RWPE1 (cell line): ENCODE measurements at regions not wholly inside any gene's neighbourhood (a gene's known extent, or its start where the extent isn't known, plus 50 kb on each side); places are given as distances from the start of the nearest gene placed in this dataset.

Experiments used
- CTCF ChIA-PET: fragments of 350-600 bp; sonication (Branson Sonifier 250); formaldehyde crosslinking; extraction: SDS; loops from one replicate; lab custom pipeline; 2021; lab: Yijun Ruan, JAX
- POLR2A ChIA-PET: fragments of 400-600 bp; formaldehyde crosslinking; extraction: SDS; loops from one replicate; lab custom pipeline; 2020; ENCODE audit warnings: antibody characterized with exemption; ENCODE audit not compliant: low non-redundant PET; lab: Yijun Ruan, JAX
- DNase-seq: peaks from one replicate; pipeline ENCODE4 v3.0.0; 2012; ENCODE audit warnings: low spot score
- H3K27ac ChIP-seq: fragments of 450-650 bp; 2 replicates; pipeline ENCODE4 v1.5.1; 2017
- TF ChIP-seq, protein P1 (sequence below): fragments of 450-650 bp; conservative IDR thresholded peaks from 2 replicates; pipeline ENCODE4 v1.5.1; 2017; ENCODE audit warnings: low read depth, mild to moderate bottlenecking

DNA sequence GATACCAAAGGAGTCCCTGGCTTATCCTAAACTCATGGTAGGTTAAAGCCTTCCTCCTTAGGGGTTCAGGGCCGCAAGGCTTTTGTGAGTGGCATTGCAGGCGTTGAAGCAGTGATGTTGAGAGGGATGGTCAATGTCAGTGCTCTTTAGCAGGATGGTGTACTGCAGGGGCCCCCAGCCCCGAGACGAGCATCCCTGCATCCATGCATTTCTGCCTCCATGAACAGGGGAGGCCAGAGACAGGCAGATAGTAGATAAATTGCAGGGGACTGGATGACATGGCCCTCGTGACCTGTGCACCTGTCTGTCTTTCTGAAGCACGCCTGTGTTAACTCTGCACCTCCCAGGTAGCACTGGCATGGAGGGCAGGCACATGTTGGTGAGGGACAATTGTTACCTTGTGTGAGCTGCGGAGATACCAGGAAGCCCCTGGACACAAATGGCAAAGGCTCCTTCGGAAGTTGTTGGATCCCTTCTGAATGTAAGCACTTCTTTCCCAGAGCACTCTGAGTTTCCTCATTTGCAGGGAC is 133.5 kb downstream of the SNRPN start:
- ChIA-PET CTCF (interaction anchor here (0.6 kb wide), 1 partner anchor 65 kb away, joined by 3 read pairs; no protein-coding TSS in a partner anchor), POLR2A (no interaction called here)
- no peak for DNase-seq
- TF ChIP-seq, protein P1, sequence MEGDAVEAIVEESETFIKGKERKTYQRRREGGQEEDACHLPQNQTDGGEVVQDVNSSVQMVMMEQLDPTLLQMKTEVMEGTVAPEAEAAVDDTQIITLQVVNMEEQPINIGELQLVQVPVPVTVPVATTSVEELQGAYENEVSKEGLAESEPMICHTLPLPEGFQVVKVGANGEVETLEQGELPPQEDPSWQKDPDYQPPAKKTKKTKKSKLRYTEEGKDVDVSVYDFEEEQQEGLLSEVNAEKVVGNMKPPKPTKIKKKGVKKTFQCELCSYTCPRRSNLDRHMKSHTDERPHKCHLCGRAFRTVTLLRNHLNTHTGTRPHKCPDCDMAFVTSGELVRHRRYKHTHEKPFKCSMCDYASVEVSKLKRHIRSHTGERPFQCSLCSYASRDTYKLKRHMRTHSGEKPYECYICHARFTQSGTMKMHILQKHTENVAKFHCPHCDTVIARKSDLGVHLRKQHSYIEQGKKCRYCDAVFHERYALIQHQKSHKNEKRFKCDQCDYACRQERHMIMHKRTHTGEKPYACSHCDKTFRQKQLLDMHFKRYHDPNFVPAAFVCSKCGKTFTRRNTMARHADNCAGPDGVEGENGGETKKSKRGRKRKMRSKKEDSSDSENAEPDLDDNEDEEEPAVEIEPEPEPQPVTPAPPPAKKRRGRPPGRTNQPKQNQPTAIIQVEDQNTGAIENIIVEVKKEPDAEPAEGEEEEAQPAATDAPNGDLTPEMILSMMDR = no peak
- no peak overlapping the region for H3K27ac ChIP-seq

DNA sequence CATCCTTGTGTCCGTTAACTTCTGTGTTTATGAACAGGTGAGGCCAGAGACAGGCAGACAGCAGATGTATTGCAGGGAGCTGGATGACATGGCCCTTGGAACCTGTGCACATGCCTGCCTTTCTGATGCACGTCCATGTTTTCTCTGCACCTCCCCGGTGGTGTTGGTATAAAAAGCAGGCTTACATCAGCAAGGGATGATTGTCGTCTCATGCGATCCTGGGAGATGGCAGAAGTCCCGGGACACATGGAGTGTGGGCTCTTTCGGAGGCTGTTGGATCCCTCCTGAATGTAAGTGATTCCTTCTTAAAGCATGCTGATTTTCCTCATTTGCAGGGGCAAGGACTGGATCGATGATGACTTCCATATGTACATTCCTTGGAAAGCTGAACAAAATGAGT is 134.8 kb downstream of the SNRPN start:
- POLR2A ChIA-PET = no interaction called here
- TF ChIP-seq, protein P1 = no peak

DNA sequence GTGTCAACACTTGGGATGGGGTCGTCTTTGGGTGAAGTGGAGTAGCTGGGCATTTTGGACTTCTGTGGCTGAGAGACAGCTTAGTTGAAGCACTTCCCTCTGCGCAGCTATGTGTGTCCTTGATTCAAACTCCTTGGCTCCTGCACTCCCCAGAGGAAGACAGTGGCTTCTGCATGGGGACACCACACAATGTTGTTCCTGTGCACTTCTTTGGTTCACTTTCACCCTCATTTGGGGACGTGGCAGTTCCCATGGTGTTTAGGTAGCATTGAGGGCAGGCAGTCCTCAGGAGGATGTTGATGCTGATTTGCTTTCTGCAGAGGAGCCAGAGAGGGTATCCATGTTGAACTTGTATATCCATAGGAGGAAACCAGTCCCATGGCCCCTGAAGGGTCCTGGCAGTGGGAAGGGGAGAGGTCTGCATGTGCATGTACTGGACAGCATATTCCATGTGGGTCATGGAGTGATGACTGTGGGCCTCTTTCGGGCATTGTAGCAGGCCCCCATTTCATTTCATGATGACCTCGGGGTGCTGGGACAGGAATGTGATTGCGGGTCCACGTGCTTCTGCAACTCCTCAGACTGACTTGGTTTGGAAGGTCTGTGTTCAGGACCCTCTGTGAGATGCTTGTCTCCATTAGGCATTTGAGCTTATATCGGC is 135.4 kb downstream of the SNRPN start:
- TF ChIP-seq, protein P1 = no peak
- no peak overlapping the region for H3K27ac ChIP-seq
- ChIA-PET CTCF (no interaction called here), POLR2A (no interaction called here)
- no peak for DNase-seq

More for the DNA sequence above, 134.8 kb downstream of the SNRPN start:
- CTCF ChIA-PET = no interaction called here
- no peak for DNase-seq
- H3K27ac ChIP-seq = no peak overlapping the region

DNA sequence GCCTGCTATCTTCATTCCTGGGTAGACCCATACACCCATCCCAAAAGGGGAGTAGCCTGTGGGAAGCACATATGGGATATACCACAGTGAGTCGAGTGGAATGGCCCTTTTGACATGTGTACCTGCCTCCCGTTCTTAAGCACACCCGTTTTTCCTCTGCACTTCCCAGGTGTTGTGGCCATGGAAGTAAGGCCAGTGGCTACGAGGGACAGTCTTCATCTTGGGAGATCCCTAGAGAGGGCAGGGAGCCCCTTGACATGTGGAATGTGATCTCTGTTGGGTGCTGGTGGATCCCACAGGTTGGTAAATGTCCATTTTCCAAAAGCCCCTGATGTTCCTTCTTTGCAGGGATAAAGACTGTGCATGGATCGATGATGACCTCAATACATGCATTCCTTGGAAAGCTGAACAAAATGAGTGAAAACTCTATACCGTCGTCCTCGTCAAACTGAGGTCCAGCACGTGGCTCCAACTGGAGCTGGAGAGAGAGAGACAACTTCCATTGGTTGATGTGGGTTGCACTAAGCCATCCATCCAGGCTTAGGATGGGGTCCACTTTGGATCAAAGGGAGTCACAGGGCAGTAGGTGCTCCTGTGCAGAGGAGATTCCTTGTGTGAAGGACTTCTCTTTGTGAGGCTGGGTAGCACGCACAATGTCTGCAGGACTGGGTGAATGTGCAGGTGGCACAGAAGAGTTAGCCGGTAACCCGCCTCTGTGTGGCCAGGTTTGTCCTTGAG is 136.8 kb downstream of the SNRPN start:
- TF ChIP-seq, protein P1 = no peak
- no peak overlapping the region for H3K27ac ChIP-seq
- DNase-seq = no peak
- ChIA-PET POLR2A (no interaction called here), CTCF (no interaction called here)

DNA sequence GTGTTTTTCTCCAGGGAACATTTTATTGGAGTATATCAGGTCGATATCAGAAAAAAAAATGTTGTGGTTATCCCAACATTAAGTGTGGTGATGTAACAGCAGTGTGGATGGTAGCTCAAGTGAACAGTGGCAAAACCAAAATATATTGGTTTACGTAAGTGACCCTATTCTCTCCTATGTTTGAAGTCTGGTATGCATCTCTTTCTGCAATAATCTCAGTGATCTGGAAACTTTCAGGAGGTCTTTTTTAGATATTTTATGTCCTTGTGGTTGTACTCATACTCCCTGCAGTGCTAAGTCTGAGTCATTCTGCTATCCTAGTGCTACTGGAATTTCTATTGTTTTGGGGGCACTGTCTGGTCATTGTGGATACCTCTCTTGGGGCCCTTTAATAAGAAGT is 137.9 kb downstream of the SNRPN start:
- TF ChIP-seq, protein P1 = no peak
- no peak for DNase-seq
- CTCF ChIA-PET = no interaction called here
- no peak overlapping the region for H3K27ac ChIP-seq
- POLR2A ChIA-PET = no interaction called here

DNA sequence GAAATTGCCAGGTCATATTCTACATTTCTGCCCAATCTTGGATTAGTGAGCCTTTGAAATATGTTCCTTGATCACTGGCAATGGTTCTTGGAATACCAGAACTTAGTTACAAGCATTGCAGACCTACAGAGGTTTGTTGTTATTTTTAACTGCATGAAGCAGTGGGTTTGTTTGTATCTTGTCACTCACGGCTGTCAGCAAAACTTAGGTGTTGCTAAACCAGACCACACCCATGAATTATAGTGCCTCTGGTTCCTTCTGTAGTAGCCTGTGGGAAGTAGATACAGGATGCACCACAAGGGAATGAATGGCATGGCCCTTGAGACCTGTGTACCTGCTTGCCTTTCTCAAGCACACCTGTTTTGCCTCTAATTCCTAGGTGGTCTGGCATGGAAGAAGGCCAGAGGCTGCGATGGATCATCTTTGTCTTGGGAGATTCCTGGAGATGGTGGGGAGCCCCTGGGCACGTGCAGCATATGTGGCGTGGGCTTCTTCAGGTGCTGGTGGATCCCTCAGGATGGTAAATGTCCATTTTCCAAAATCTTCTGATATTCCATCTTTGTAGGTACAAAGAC is 138.8 kb downstream of the SNRPN start:
- DNase-seq = no peak
- POLR2A ChIA-PET = no interaction called here
- TF ChIP-seq, protein P1 = no peak
- CTCF ChIA-PET = no interaction called here
- H3K27ac ChIP-seq = no peak overlapping the region
